Astrocyte (in vitro differentiated cells and primary cell): ENCODE measurements at regions not wholly inside any gene's neighbourhood (a gene's known extent, or its start where the extent isn't known, plus 50 kb on each side); places are given as distances from the start of the nearest gene placed in this dataset.

ENCODE experiments used
- EZH2 ChIP-seq: IDR thresholded peaks from 2 replicates; pipeline ENCODE4 v1.6.1; 2012; ENCODE audit warnings: mild to moderate bottlenecking, low read length, inconsistent platforms; ENCODE audit not compliant: insufficient read depth
- TF ChIP-seq, protein P1 (sequence below): IDR thresholded peaks from 2 replicates; pipeline ENCODE4 v1.5.1; 2011; ENCODE audit warnings: low read depth, mild to moderate bottlenecking, inconsistent platforms, low read length, moderate library complexity; ENCODE audit not compliant: insufficient read depth

DNA sequence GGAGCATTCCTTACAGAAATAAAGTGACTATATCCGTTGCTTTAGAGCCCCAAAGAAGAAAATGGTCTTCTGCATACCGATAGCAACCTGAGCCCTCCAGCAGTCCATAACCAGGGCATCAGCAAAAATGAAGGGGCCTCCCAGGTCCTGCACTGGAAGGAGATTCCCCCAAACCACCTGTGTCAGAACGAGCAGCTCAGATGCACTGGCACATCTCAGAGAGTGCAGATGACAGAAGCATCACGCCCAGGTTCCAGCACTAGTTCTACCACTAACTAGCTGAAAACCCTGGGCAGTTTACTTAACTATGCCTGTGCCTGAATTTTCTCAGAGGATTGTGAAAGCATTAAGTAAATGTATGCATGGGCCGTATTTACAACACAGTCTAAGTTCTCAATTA lies 466.7 kb upstream of the MYT1L start:
- TF ChIP-seq, protein P1, sequence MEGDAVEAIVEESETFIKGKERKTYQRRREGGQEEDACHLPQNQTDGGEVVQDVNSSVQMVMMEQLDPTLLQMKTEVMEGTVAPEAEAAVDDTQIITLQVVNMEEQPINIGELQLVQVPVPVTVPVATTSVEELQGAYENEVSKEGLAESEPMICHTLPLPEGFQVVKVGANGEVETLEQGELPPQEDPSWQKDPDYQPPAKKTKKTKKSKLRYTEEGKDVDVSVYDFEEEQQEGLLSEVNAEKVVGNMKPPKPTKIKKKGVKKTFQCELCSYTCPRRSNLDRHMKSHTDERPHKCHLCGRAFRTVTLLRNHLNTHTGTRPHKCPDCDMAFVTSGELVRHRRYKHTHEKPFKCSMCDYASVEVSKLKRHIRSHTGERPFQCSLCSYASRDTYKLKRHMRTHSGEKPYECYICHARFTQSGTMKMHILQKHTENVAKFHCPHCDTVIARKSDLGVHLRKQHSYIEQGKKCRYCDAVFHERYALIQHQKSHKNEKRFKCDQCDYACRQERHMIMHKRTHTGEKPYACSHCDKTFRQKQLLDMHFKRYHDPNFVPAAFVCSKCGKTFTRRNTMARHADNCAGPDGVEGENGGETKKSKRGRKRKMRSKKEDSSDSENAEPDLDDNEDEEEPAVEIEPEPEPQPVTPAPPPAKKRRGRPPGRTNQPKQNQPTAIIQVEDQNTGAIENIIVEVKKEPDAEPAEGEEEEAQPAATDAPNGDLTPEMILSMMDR: no peak
- TF ChIP-seq EZH2: no peak
